ENCODE measurements at regions not wholly inside any gene's neighbourhood (a gene's known extent, or its start where the extent isn't known, plus 50 kb on each side); places are given as distances from the start of the nearest gene placed in this dataset.
"Not testable (repeated sequence)": the region's sequence is repeated elsewhere in the genome, so short reads cannot be mapped to it uniquely, and the experiment has no call there.

DNA sequence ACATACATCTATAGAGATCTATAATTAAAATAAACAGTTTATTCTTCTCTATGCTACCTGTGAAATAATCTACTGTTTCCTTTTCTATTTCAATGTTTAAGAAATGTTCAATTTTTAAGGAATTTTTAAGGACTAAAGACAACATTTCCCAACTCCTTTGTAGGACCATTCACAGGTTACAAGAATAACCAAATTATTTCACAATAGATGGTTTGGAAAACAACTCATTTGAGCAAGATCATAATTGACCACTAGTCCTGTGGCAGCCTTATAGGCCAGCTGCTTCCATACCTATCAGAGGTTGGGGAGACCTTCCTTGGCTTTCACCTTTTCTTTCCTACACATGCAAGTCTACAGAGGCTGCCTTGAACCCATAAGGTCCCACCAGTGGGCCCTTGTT is 193.7 kb downstream of the TTC39B start:
- no peak for DNase-seq (ENCODE audit: low spot score)

DNA sequence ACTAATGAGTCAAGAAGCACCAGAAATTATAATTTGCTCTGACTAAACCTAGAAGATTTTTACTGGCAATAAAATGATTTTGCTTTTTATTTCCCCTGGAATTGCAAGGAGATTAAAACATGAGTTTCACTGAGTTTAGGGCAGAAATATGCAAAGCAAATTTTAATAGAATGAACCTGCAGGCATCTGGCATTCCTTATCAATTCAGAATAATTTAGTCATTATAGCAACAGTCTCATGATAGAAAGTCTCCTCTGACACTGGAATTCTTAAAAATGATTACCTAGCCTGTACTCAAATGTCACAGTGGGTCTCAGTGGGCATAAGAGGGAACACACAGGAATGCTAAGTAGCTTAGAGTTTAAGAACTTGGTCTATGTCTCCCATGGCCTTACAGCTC is 195.9 kb downstream of the TTC39B start:
- no peak for DNase-seq (ENCODE audit: low spot score)

DNA sequence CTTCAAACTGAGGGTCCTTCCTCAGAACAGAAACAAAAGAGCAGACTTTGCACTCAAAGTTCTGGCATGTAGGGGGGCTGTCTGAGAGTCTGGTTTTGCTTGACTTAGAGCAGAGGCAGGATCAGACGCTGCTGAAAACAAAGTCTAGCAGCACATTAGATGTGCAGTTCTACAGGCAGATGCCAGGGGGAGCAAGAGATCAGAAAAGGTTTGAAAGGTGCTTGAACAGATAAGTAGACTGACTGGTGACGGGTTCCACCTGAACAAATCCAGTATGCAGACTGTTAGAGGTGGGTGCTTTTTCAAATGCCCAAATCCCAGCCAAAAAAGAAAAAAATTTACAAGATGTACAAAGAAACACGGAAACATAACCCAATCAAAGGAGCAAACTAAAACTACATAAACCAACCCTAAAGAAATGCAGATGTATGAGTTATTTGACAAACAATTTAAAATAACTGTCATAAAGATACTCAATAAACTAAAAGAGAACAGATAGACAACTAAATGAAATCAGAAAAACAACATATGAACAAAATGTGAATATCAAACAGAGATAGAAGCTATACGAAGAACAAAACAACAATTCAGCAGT is 194.7 kb upstream of the FREM1 start:
- peak; percentile 55 for DNase-seq (ENCODE audit: low spot score)

- DNase-seq (ENCODE audit: low spot score), result no peak
These were observed 193.1 kb upstream of the FREM1 start for GRCh38 chr9:15103290-15103689.

- no peak for DNase-seq (ENCODE audit: low spot score)
These were observed 190.9 kb upstream of the FREM1 start for GRCh38 chr9:15101095-15101494.

- no peak for DNase-seq (ENCODE audit: low spot score)
These were observed 190.3 kb upstream of the FREM1 start for GRCh38 chr9:15100571-15100970.

GRCh38 chr9:15096972-15097371 is 186.7 kb upstream of the FREM1 start:
- DNase-seq (ENCODE audit: low spot score), result no peak

DNA sequence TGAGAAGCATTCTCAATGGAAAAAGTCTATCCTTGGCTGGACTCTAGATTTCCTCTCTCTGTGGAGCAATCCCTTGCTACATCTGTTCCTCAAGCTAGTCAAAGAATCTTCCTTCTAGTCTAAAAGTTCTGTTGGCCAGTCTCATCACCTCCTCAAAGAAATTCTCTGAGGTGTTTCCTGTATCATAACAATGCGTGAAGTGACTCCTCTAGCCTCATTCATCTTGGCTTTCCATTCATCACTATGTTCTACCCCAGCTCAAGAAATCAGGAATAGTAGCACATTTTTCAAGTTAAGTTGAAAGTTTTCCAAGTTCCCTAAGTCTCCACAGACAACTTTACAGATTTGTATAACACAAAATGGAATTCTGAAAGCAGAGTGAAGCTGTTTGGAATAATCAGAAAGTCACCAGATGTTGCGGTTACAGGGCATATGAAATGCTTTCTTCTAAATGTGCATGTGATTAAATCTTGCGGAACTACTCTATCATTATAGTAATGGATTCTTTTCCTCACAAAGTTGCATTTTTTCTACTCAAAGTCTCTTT is 176.6 kb upstream of the FREM1 start:
- no peak for DNase-seq (ENCODE audit: low spot score)

DNA sequence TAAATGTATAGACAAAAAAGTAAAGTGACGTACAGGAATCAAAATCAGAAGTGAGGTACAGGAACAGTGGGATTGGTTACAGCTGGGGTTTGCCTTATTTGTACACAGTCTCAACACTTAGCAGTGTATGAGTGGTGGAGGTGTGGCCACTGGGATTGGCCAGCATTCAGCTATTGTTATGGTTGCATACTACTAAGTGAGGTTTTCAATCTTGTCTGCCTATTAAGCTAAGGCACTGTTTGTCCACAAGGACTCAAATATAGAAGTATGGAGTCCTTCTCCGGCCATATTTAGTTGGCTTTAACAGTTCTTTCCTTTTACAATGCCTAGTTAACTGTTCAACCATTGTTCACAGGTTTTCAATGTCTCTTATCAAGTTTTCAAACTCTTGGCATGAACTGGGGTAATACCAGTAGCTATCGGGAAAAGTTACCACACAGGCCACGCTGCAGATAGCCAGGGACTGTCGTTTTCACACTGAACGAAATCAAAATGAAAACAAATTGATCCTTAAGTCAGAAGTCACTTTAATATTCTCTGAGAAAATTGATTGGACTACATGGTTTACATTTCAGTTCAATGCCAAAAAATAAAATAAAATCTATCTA is 176.0 kb upstream of the FREM1 start:
- no peak for DNase-seq (ENCODE audit: low spot score)

- DNase-seq (ENCODE audit: low spot score), result no peak
These were observed 171.0 kb upstream of the FREM1 start for GRCh38 chr9:15081021-15081753.

DNA sequence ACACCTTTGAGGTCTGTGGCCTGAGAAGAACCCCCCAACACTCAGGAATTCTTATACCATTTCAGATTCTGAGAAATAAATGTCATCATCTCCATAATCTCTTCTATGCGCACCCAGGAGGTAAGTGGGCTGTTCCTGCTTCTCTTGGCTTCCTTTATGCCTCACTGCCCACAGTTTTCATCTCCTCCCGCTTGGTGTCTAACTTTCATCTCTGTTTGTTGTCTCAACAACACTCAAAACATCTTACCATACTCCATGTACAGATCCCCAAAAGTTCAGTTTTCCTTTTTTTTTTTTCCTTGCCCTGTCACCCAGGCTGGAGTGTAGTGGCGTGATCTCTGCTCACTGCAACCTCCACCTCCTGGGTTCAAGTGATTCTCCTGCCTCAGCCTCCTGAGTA is 170.2 kb upstream of the FREM1 start:
- DNase-seq (ENCODE audit: low spot score), result no peak

GRCh38 chr9:15079989-15080388 is 169.8 kb upstream of the FREM1 start:
- DNase-seq (ENCODE audit: low spot score), result no peak

- no peak for DNase-seq (ENCODE audit: low spot score)
These were observed 167.9 kb upstream of the FREM1 start for GRCh38 chr9:15077946-15078729.

DNA sequence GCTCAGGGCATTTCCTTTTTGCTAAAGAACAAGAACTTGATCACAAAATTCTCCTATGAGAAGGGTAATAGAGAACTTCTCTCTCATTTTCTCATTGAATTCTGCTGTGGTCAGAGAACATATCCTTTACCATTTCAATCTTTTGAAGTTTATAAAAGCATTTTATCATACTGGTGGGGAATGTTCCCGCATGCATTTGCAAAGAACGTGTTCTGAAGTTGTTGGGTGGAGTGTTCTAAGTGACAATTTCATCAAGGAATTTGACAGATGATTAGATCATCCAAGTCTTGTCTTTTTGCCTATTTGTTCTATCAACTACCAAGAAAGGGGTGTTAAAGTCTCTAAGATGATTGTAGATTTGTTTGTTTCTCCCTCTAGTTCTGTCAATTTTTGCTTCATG is 163.4 kb upstream of the FREM1 start:
- DNase-seq (ENCODE audit: low spot score), result no peak

DNA sequence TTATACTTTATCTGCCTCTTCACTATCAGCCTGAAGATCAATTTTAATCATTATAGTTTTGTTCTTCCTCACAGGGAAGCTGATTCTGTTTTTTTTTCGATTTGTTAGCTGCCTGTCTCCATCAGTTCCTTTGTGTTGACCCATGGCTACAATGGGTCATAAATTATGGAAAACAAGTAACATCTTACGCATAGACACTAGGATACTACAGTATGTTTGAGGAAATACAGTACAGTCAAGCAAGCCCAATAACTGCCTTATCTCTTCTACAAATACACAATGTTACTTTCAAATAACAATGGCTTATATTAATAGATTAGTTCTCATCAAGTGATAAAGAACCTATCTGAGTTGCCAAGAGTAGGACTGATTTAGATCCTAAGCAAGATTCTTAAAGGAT is 160.5 kb upstream of the FREM1 start:
- DNase-seq (ENCODE audit: low spot score), result no peak

DNA sequence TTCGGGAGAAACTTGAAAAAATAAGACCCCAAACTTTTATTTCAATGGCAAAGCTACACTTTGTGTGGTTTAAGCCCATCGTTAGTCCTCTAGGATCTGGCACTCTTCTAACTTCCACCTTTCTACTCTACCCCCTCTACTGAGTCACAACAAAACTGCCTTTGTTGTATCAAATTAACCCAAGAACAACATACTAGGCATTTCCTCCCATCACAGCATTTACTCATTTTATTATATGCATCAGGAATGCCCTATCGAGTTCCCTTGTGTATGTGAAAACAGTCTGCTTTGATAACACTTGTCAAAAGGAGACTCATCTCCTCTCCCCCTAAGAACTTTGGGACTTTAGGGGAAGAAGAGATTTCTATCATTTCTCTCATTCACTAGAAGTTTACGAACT is 158.9 kb upstream of the FREM1 start:
- no peak for DNase-seq (ENCODE audit: low spot score)

- no peak for DNase-seq (ENCODE audit: low spot score)
These were observed 158.0 kb upstream of the FREM1 start for GRCh38 chr9:15068261-15068660.

DNA sequence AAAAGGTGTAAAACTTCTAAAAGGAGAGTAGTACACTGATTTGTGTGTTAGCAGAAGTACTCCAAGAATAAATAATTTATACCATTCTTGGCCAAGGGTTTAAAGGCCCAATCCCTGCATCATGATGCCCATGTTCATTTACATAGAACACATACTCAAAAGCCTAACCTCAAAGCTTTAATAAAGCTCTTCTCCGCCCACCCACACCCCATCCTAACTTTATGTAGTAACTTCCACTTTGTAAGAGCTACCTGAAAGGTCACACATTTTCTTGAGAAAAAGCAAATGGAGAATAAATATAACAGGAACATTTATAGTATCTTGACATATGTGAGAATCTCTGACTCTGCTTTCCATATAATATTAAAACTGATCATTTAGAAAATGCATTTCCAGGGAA is 148.8 kb upstream of the FREM1 start:
- no peak for DNase-seq (ENCODE audit: low spot score)

GRCh38 chr9:15058236-15058635 is 148.0 kb upstream of the FREM1 start:
- DNase-seq (ENCODE audit: low spot score), result no peak

DNA sequence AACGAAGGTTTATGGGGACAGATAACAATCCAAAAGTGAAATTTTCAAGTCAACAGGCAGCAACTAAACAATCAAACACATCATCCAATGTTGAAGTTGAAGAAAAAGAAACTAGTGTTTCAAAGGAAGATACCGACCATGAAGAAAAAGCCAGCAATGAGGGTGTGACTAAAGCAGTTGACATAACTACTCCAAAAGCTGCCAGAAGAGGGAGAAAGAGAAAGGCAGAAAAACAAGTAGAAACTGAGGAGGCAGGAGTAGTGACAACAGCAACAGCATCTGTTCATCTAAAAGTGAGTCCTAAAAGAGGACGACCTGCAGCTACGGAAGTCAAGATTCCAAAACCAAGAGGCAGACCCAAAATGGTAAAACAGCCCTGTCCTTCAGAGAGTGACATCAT is 145.1 kb upstream of the FREM1 start:
- not testable (repeated sequence) for DNase-seq (ENCODE audit: low spot score)

DNA sequence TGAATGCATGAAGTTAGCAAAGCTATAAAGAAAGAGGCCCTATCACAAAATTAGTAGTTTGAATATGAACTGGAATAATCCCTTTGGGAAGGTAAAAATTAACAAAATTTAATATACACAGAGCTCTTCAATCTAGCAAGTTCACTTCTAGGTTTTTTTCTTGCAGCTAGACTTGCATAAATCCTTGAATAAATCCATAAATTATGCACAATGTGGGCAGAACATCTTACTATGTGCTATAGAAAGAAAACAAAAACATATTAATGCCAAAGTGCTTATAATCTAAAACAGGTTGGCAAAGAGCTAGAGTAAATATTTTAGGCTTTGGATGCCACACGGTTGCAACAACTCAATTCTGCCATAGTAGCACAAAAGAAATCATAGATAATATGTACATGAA is 138.5 kb upstream of the FREM1 start:
- no peak for DNase-seq (ENCODE audit: low spot score)

- DNase-seq (ENCODE audit: low spot score), result no peak
These were observed 136.9 kb upstream of the FREM1 start for GRCh38 chr9:15047028-15047551.

All from CD4-positive, alpha-beta T cell treated with Interleukin-15 for 4 hours (primary cell).